Activated T-cell treated with anti-CD3 and anti-CD28 coated beads for 1 hour (primary cell): ENCODE measurements at regions not wholly inside any gene's neighbourhood (a gene's known extent, or its start where the extent isn't known, plus 50 kb on each side); places are given as distances from the start of the nearest gene placed in this dataset.
"Not testable (repeated sequence)": the region's sequence is repeated elsewhere in the genome, so short reads cannot be mapped to it uniquely, and the experiment has no call there.

Experiments used
- DNase-seq: peaks from one replicate; pipeline ENCODE4 v3.0.0-alpha.2; 2020; ENCODE audit warnings: low read depth

DNA sequence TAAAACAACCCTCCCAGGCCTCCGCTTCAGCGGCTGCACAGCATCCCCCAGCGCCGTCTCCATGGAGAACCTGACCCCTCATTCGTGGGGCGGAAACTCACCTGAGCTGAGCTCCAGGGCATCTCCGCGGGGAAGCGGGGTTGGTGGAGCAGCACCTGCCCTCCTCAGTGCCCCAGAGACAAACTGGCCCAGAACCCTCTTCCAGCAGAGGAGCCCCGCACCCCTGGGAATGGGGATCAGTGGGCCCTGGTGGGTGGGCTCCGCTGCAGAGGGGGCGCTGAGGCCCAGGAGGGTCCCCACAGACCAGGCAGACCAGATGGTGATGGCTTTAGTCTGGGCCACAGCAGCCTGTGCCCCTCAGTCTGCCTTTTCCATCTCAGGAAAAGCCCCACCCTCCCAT is 261.2 kb downstream of the ADGRD1 start:
- not testable (repeated sequence) for DNase-seq

DNA sequence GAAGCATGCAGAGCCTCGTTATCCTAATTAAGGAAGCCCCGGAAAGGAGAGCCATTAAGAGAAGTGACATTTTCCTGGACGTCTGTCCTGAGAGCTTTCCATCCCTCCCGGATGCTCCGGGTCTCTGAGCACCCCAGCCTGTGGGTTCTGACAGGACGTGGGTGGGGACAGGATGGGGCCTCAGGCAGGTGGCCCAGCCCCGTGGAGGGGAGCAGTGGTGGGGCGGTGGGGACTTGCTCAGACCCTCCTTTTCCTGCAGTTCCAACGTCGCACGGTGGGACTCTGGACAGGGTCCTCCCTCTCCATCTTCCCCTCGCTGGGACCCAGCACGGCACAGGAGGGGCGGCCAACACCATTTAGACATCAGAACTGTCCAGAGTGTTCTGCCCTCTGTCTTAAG is 262.9 kb downstream of the ADGRD1 start:
- DNase-seq = not testable (repeated sequence)

DNA sequence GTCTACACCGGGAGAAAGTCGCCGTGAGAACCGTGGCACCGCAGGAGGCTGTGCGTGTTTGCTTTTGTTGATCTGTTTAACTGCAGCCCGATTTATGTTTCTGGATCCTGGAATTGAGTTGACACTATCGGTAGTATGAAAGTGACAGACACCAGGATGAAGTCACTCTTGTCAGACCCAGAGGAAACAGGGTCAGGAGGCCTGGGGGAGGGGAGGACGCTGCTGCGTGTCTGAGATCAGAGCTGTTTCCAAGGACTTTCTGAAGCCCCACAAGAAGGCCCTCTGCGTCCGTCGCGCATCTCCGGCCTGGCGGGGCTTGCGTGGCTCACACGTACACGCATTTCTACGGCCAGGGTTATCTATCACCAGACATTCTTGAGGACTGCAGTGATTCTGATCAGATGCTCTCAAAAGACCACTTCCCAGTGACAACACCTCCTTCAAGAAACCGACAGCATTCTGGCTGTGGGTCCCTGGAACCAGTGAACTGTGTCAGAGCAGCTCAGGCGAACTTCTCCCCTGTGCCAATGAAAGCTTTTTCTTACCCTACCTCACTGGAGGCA is 263.4 kb downstream of the ADGRD1 start:
- no peak for DNase-seq

DNA sequence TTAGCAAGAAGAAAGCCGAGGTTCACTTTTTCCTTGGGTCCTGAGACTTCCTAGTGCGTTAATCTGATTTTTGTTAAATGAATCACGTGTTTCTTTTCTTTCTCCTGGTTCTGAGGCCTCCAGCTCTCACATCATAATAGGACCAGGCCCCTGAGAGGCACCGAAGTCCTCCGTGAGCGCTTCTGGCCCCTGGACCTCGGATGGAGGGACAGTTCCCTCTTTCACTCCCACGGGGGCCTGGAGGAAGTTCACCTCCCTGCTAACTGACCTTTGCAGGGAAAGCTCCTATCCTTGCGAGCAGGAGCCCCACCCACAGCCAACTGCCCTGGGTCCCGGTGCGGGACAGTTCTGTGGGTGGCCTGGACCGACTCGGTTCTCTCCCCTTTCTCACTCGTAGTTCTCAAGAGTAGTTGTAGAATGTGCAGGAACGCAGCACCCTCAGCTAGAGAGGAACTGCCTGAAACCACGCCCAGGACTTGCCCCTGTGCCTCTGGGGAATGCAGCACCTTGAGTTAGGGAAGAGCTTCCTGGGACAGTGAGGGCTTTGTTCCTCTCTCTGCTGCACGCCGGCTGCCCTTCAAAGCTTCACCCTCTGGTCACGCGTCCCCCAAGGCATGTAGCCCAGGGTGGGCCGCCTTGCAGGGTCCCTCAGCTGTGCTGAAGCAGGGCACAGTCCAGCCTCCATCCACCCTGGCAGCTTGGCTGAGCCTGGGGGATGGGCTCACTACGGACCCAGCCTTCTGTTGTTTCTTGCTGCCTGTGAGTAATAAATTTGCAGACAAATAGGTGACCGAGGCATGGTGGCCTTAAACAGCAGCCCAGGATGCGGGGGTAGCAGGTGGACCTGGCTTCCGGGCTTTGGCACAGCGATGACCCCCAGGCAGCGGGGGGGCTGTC is 264.6 kb downstream of the ADGRD1 start:
- no peak for DNase-seq

DNA sequence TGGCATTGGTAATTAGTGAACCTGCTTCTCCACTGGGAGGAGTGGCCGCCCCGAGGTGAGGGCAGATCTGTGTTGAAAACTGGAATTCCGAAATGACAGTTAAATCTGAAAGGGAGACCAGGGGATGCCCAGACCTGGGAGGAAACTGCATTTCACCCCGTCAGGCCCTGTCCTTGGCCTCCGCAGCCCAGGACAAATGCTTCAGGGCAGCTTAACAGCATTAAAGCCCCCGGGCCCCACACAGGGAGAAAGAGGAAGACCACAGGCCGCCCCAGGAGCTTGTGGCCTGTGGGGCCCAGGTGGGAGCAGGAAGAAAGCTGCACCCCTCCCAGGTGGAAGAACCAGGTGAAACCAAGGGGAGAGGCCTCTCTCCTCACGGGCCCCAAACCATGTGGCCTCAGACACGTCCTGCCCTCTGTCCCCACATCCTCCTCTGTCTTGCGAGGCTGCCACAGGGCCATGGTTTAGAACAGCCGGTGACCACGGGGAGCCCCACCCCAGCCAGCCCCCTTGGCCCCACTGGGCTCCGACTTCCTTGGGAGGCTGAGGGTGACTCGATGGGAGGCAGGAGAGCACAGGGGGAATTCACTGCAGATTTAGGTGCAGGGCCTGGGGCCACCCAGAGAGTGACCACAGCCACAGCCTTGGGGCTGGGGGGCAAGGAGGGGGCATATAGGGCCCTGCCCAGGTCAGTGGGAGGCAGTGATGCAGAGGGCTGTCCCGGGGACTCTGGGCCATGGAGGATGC is 265.4 kb downstream of the ADGRD1 start:
- DNase-seq = no peak

DNA sequence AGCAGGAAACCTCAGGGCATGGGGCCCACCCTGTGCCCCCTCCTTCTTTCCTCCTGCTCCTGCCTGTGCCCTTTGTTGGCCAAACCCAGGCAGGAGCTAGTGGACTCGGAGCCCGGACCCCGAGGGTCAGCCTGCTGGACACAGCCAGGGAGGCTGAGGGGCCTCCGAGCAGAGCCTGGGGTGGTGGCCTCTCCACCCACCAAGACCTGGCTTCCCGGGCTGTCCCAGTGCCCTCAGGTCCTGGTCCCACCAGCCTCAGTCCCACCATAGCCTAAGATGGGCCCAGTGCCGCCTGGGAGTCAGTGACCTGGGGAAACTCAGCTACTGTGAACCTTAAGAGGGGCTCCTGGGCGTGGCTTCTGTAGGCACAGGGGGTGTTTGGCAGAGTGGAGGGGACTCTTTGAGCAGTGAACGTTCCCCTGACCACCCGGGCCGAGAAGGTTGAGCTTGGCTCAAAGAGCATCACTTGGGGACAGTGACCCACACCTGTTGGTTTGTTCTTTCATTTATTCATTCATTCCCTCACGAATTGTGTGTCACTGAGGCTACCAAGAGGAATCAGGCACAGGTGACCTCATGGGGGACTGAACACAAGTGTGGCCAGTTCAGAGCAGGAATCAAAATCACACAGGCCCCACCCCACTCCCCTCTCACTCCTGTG is 266.1 kb downstream of the ADGRD1 start:
- DNase-seq = no peak

DNA sequence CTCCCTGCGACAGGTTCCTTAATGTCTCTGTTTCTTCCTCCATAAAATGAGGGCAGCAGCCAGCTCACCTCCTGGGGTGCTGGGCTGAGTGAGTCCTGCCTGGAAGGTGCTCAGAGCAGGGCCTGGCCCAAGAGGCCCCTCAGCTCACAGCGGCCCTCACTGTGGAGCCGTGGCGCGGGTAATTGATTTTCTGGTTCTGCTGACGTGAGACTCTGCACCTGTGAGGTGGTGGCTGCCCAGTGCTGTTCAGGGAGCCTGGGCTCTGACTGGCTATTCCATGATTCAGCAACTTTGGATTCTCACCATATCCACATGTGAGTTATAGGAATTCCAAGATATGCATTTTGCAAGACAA is 266.6 kb downstream of the ADGRD1 start:
- no peak for DNase-seq

DNA sequence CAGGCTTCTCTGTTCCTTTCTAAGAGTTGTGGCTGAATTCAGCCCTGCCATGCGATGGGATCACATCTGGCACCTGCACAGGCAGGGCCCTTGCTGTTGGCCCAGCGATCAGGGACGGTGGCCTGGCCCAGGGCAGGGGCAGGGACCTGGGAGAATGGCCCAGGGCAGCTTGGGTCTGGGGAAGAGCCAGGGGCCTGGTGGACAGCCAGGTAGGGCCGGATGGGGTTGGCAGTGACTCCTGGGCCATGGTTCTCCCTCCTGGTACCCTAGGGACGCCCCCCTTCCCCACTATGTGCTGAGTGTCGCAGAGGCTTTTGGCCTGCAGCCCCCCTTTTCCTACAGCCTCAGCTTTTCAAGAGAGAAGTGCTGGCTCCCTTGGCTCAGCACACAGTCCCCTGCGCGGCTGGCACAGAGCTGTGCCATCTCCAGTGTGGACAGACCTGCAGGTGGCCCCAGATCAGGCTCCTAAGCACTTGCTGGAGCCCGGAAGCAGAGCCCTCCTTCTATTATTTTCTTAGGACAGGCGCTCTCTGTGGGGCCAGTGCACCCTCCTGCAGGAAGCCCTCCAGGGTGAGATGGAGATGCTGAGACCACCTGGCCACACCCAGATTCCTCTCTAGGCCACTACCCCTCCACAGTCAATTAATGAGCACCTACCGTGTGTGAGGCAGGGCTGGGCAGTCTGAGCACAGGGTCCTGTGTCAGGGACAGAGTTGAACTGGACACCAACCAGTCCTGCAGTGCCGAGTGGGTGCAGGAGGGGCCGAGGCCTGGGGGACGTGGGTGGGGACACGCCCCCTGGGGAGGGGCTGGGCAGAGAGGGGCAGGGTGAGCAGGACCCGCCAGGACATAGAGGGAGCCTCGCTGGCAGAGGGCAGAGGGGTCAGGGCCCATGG is 267.6 kb downstream of the ADGRD1 start:
- DNase-seq = no peak

DNA sequence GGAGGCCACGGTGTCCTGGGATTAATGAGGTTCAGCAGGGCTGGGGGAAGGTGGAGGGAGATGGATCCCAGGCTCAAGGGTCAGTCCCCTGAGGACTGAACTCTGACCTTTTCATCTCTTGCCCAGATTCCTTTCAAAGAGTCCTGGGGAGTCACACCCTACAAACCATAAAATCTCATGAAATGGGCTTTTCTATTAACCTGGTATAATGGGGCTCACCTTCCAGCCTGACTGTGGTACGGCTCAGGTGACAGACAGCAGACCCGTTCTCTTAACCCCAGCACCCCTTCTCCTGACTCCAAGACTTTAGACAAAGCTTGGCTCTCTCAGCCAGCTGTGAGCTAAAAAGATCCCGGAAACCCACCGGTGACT is 268.2 kb downstream of the ADGRD1 start:
- no peak for DNase-seq

DNA sequence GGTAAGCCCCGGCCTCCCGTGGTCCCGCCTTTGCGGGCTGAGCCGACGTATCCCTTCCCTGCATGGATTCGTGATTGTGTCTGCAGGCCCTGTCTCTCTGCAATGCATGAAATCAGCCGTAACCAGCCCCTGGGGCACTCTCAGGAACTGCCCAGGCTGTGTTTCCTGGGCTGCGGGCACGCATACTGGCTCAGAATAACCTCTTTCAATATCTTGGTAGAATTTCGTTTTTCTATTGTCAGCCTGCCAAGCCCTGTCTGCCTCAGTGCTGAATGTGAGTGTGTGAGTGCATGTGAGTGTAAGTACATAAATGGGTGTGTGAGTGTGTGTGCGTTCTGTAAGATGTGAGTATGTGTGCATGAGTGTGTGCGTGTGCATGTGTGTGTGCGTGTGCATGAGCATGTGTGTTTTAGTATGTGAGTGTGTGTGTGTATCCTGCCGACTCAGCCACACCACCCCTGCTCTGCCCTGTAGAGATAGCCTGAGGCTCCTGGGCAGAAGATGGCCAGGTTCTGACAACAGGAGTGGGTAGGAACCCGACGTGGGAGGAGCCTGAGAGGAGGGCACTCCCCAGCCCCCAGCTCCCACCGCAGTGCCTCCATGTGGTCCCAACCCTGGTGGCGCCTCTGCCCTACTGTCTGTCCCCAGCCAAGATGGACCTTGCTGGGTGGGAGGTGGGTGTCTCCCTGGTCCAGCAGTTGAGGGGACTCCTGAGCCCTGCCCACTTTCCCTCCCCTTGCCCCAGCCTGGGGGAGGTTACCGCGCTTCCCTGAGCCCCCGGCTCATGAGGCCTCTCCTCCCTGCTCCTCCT is 268.8 kb downstream of the ADGRD1 start:
- no peak for DNase-seq

DNA sequence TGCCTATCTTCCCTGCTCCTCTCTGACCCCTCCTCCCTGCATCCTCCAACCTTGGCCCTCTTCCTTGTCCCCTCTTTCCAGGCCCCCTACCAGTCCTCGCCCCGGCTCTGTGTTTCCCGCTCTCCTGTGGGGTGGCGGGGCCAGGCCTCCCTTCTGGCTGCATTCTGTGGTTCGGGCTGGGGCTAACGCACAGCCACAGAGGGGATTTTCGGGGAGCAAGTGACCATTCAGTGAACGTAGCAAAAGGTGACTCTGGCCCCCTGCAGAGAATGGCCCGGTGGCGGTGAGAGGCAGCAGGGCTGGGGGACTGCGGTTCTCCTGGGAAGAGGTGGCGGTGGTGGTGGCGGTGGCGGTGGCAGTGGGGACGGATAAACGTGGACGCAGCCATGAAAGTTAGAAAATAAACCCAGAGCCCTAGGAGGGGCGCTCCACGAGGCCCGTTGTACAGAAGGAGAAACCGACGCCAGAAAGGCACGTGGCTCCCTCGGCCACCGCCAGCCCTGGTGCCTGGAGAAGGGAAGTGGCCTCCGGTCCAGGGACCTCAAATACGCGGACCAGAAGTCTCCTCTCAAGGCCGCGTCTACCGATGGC is 269.6 kb downstream of the ADGRD1 start:
- no peak for DNase-seq

DNA sequence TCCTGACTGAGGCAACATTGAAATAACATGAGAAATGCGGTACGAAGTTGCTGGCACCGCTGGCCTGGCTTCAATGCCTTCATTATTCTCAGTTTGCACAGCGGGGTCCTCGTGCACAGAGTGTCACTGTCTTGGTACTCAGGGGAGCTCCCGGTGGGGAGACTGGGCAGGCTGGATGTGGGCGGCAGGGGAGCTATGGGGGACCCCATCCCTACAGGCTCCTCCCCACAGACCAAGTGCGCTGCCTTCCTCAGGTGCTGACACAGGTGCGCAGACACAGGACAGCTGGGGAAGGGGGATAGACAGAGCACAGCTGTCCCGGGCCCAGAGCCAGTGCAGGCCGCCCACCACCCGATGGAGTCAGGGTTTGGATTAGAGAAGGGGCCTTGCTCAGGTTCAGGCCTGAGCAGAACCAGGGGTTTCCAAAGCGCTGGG is 270.1 kb downstream of the ADGRD1 start:
- DNase-seq = no peak

DNA sequence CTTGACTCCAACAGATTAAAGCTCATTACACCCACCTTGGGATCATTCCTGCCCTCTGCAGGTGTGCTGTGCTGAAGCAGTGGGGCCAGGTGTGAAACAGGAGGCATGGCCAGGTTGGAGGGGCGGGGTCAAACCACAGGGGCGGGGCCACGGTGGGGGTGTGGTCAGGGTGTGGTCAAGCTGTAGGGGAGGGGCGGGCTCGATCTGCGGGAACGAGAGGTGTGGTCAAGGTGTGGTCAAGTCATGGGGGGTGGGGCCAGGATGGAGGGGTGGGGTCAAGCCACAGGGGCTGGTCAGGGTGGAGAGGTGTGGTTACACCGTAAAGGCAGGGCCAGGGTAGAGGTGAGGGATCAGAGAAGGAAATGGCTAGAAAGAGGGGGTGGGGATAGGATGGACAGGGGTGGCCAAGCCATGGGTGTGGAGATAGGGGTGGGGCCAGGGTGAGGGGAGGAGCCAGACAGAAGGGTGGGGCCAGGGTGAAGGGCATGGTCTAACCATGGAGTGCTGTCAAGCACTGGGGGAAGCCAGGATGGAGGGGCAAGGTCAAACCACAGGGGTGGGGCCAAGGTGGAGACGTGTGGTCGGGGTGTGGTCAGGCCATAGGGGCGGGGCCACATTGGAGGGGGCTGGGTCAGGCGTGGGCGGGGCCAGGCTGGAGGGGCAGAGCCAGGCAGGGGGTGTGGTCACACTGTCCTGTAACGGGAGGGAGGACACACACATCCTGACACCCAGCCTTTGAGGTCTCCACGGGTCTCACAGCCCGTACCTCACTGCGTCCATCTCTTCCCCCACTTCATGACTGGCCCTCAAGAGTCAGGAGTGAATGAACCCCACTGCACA is 270.7 kb downstream of the ADGRD1 start:
- not testable (repeated sequence) for DNase-seq

DNA sequence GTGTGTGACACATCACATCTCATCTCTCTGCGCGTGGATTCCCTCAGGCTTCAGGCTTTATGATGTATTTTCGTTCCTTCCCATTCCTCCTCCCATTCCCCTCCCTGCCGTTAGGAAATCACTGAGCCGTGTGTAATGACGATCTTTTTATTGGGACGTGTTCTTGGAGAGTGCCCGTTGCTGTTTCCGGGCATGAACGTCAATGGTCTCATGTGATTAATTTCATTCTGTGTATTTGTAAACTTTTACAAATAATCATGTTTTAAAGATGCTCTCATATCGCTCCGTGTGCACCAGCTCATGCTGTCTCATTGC is 271.3 kb downstream of the ADGRD1 start:
- DNase-seq = not testable (repeated sequence)

DNA sequence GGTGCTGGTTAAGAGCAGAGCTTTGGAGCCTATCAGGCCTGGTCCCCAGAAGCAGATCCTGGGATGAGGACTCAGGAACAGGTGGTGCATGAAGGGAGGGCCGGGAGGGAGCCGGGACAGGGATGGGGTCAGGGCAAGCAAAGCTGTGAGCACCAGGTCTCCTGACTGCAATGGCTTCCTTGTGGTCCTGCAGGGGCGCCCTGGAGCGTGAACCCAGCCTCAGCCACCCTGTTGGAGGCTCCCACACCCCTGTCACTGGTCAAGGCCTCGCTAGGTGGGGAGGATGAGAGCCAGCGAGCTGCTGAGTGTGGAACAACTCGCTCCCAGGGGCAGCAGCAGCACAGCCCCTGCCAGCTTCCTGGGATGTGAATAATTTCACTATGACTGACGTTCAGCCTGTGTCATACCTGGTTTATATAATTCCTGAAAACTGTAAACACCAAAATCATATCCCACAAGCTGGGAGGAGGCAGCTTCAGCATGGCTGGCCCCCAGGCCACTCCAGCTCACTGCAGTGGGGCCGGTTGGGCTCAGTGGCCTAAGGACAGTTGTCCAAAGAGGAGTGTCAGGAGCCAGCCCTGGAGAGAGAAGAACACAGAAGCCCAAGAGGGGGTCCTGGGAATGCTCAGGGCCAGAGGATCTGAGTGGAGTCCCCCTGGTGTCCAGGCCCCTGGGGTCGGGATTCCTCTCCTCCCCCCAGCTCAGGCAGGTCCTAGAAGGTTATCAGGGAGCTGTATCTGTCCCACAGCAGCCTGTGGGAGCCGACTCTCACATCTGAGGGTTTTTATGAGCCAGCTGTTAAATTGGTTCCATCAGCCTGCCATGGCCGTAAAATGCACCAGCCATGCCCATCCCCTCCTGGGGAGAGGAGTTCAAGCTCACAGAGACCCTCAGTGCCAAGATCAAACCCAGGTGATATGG is 272.9 kb downstream of the ADGRD1 start:
- no peak for DNase-seq

DNA sequence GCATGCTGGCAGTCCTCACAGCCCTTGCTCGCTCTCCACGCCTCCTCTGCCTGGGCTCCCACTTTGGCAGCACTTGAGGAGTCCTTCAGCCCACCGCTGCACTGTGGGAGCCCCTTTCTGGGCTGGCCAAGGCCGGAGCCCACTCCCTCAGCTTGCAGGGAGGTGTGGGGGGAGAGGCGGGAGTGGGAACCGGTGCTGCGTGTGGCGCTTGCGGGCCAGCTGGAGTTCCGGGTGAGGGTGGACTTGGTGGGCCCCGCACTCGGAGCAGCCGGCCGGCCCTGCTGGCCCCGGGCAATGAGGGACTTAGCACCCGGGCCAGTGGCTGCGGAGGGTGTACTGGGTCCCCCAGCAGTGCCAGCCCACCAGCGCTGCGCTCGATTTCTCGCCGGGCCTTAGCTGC is 273.9 kb downstream of the ADGRD1 start:
- not testable (repeated sequence) for DNase-seq

DNA sequence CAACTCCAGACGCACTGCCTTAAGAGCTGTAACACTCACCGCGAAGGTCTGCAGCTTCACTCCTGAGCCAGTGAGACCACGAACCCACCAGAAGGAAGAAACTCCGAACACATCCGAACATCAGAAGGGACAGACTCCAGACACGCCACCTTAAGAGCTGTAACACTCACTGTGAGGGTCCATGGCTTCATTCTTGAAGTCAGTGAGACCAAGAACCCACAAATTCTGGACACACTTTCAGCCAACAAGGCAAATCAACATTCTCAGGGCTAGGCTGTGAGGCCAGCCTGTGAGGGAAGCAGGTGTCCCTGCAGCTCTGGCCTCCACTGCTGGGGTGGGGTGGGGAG is 275.3 kb downstream of the ADGRD1 start:
- DNase-seq = not testable (repeated sequence)
